ENCODE measurements at regions not wholly inside any gene's neighbourhood (a gene's known extent, or its start where the extent isn't known, plus 50 kb on each side); places are given as distances from the start of the nearest gene placed in this dataset.

GRCh38 chr13:50635504-50635903 is 208.0 kb downstream of the DLEU7 start:
- no peaks in the 10 kb centered on the region for H3K27me3 ChIP-seq (ENCODE audit: insufficient read depth, low read depth)
- intact Hi-C loops (cut with micrococcal nuclease; ENCODE audit: unreplicated experiment), result no loop called here
- POLR2A ChIA-PET (ENCODE audit: unreplicated experiment), result no interaction called here
- TF ChIP-seq EZH2 (IDR thresholded peaks at IDR 0.05; ENCODE audit: low read depth), result no peak
- TF ChIP-seq, protein P1, sequence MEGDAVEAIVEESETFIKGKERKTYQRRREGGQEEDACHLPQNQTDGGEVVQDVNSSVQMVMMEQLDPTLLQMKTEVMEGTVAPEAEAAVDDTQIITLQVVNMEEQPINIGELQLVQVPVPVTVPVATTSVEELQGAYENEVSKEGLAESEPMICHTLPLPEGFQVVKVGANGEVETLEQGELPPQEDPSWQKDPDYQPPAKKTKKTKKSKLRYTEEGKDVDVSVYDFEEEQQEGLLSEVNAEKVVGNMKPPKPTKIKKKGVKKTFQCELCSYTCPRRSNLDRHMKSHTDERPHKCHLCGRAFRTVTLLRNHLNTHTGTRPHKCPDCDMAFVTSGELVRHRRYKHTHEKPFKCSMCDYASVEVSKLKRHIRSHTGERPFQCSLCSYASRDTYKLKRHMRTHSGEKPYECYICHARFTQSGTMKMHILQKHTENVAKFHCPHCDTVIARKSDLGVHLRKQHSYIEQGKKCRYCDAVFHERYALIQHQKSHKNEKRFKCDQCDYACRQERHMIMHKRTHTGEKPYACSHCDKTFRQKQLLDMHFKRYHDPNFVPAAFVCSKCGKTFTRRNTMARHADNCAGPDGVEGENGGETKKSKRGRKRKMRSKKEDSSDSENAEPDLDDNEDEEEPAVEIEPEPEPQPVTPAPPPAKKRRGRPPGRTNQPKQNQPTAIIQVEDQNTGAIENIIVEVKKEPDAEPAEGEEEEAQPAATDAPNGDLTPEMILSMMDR (conservative IDR thresholded peaks at IDR 0.05), result no peak
- no peaks in the 10 kb centered on the region for H3F3A ChIP-seq (ENCODE audit: insufficient read depth, low read depth)
- H3K79me2 ChIP-seq (ENCODE audit: low read depth), result no peaks in the 10 kb centered on the region
- no peaks in the 10 kb centered on the region for H3K9me2 ChIP-seq (ENCODE audit: insufficient read depth)
- no peak overlapping the region for H3K4me3 ChIP-seq
- H4K20me1 ChIP-seq (ENCODE audit: insufficient read depth), result no peaks in the 10 kb centered on the region
- BruUV-seq (replicated peaks), result no TSS peak
- H3K9me3 ChIP-seq (ENCODE audit: insufficient read depth, low read depth), result 0 out of 2 replicates have a peak, but pooled peaks cover 5% of the 10 kb centered on the region
- no peaks in the 10 kb centered on the region for H3K4me1 ChIP-seq (replicated peaks; ENCODE audit: insufficient read depth)
- no peak overlapping the region for H3K27ac ChIP-seq
- no peak for DNase-seq
- CTCF ChIA-PET, result no interaction called here
- H3K4me2 ChIP-seq, result no peak overlapping the region
- no peaks in the 10 kb centered on the region for H3K36me3 ChIP-seq (ENCODE audit: low read depth)
- no peak overlapping the region for H2AFZ ChIP-seq

DNA sequence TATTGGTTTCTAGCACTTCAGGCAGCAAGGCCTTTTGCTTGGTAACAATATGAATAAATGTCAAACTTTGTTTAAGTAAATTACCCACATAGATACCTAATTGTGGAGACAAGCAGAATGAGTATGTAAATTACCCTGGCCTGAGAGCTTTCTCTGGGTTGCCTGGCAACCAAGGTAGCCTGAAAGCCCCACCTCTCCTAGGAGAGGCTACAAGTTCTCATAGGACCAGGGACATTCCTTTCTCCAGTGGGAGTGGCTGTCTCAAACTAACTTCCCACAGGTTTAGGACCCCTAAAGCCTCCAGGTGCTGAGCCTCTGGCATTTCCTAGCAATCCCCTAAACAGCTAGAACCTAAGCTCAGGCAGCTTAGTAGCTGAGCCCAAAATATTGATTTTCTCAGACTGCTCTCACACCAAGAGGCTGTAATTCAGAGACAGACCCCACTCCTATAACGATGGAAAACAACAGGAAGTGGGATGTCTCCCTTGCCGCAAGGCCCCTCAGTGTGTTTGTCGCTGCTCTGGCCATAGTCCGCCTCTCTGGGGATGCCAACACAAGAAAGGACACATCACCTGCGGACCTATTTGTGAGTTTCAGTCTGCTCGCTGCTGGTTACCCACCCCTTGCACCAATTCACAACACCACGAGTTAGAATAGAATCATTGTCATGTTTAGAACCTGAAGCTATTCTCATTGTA is 207.3 kb downstream of the DLEU7 start:
- no peaks in the 10 kb centered on the region for H3F3A ChIP-seq (ENCODE audit: insufficient read depth, low read depth)
- no peak for DNase-seq
- POLR2A ChIA-PET (ENCODE audit: unreplicated experiment), result no interaction called here
- CTCF ChIA-PET, result no interaction called here
- H4K20me1 ChIP-seq (ENCODE audit: insufficient read depth), result no peaks in the 10 kb centered on the region
- no peaks in the 10 kb centered on the region for H3K4me1 ChIP-seq (replicated peaks; ENCODE audit: insufficient read depth)
- no peaks in the 10 kb centered on the region for H3K36me3 ChIP-seq (ENCODE audit: low read depth)
- H3K9me2 ChIP-seq (ENCODE audit: insufficient read depth), result no peaks in the 10 kb centered on the region
- H3K4me3 ChIP-seq, result no peak overlapping the region
- no peak overlapping the region for H3K27ac ChIP-seq
- no peak overlapping the region for H3K4me2 ChIP-seq
- 0 out of 2 replicates have a peak, but pooled peaks cover 5% of the 10 kb centered on the region for H3K9me3 ChIP-seq (ENCODE audit: insufficient read depth, low read depth)
- TF ChIP-seq, protein P1 (conservative IDR thresholded peaks at IDR 0.05), result no peak
- TF ChIP-seq EZH2 (IDR thresholded peaks at IDR 0.05; ENCODE audit: low read depth), result no peak
- BruUV-seq (replicated peaks), result no TSS peak
- intact Hi-C loops (cut with micrococcal nuclease; ENCODE audit: unreplicated experiment), result no loop called here
- no peaks in the 10 kb centered on the region for H3K27me3 ChIP-seq (ENCODE audit: insufficient read depth, low read depth)
- no peak overlapping the region for H2AFZ ChIP-seq
- H3K79me2 ChIP-seq (ENCODE audit: low read depth), result no peaks in the 10 kb centered on the region

- POLR2A ChIA-PET (ENCODE audit: unreplicated experiment), result no interaction called here
Measured at GRCh38 chr13:50643060-50643459, 200.4 kb downstream of the DLEU7 start.

More at GRCh38 chr13:50643060-50643459, 200.4 kb downstream of the DLEU7 start:
- Histone ChIP-seq H3K36me3 (ENCODE audit: low read depth) (no peaks in the 10 kb centered on the region), H3K4me2 (no peak overlapping the region), H3K9me3 (ENCODE audit: insufficient read depth, low read depth) (peaks cover 17% of the 10 kb centered on the region; the same call in 1 of the 2 replicates), H3K4me1 (replicated peaks; ENCODE audit: insufficient read depth) (peaks cover 34% of the 10 kb centered on the region), H3K4me3 (no peak overlapping the region), H3F3A (ENCODE audit: insufficient read depth, low read depth) (peaks cover 33% of the 10 kb centered on the region), H4K20me1 (ENCODE audit: insufficient read depth) (no peaks in the 10 kb centered on the region), H2AFZ (peak overlapping the region; percentile 31; the same call in 1 of the 2 replicates), H3K27ac (peak overlapping the region; percentile 90), H3K27me3 (ENCODE audit: insufficient read depth, low read depth) (no peaks in the 10 kb centered on the region), H3K79me2 (ENCODE audit: low read depth) (no peaks in the 10 kb centered on the region), H3K9me2 (ENCODE audit: insufficient read depth) (no peaks in the 10 kb centered on the region)
- BruUV-seq (replicated peaks), result no TSS peak
- TF ChIP-seq EZH2 (IDR thresholded peaks at IDR 0.05; ENCODE audit: low read depth), result no peak
- TF ChIP-seq, protein P1 (conservative IDR thresholded peaks at IDR 0.05), result no peak
- intact Hi-C loops (cut with micrococcal nuclease; ENCODE audit: unreplicated experiment), result loop anchor here (10.0 kb wide), 1 partner anchor 72 kb away; no protein-coding TSS in a partner anchor
- CTCF ChIA-PET, result no interaction called here
- no peak for DNase-seq

All from PC-9 (cell line).